ENCODE measurements at regions not wholly inside any gene's neighbourhood (a gene's known extent, or its start where the extent isn't known, plus 50 kb on each side); places are given as distances from the start of the nearest gene placed in this dataset.
"Not testable (repeated sequence)": the region's sequence is repeated elsewhere in the genome, so short reads cannot be mapped to it uniquely, and the experiment has no call there.

GRCh38 chr11:115665175-115665821 lies 161.1 kb upstream of the CADM1 start:
- no peak for DNase-seq

- no peak for DNase-seq
Observed at GRCh38 chr11:115664313-115664712, 160.1 kb upstream of the CADM1 start.

- DNase-seq = no peak
Observed at GRCh38 chr11:115663790-115664189, 159.6 kb upstream of the CADM1 start.

GRCh38 chr11:115660030-115660805 lies 156.0 kb upstream of the CADM1 start:
- no peak for DNase-seq

- no peak for DNase-seq
Observed at GRCh38 chr11:115659061-115659963, 155.1 kb upstream of the CADM1 start.

GRCh38 chr11:115657586-115657985 lies 153.4 kb upstream of the CADM1 start:
- DNase-seq = no peak

GRCh38 chr11:115656669-115657068 lies 152.5 kb upstream of the CADM1 start:
- DNase-seq = no peak

- DNase-seq = no peak
Observed at GRCh38 chr11:115656041-115656440, 151.8 kb upstream of the CADM1 start.

- no peak for DNase-seq
Observed at GRCh38 chr11:115654792-115655191, 150.6 kb upstream of the CADM1 start.

- DNase-seq = no peak
Observed at GRCh38 chr11:115653926-115654325, 149.7 kb upstream of the CADM1 start.

- no peak for DNase-seq
Observed at GRCh38 chr11:115653076-115653475, 148.9 kb upstream of the CADM1 start.

GRCh38 chr11:115652496-115652895 lies 148.3 kb upstream of the CADM1 start:
- no peak for DNase-seq

GRCh38 chr11:115652094-115652493 lies 147.9 kb upstream of the CADM1 start:
- no peak for DNase-seq

- DNase-seq = no peak
Observed at GRCh38 chr11:115649461-115649860, 145.2 kb upstream of the CADM1 start.

- no peak for DNase-seq
Observed at GRCh38 chr11:115645631-115646317, 141.6 kb upstream of the CADM1 start.

GRCh38 chr11:115644856-115645255 lies 140.6 kb upstream of the CADM1 start:
- DNase-seq = no peak

- DNase-seq = no peak
Observed at GRCh38 chr11:115643549-115644270, 139.5 kb upstream of the CADM1 start.

GRCh38 chr11:115642660-115643059 lies 138.4 kb upstream of the CADM1 start:
- no peak for DNase-seq

- no peak for DNase-seq
Observed at GRCh38 chr11:115637599-115638241, 133.5 kb upstream of the CADM1 start.

- DNase-seq = no peak
Observed at GRCh38 chr11:115636753-115637527, 132.7 kb upstream of the CADM1 start.

- not testable (repeated sequence) for DNase-seq
Observed at GRCh38 chr11:115633977-115634376, 129.8 kb upstream of the CADM1 start.

Data from activated T-cell treated with anti-CD3 and anti-CD28 coated beads for 4 hours (primary cell).